ENCODE measurements at regions not wholly inside any gene's neighbourhood (a gene's known extent, or its start where the extent isn't known, plus 50 kb on each side); places are given as distances from the start of the nearest gene placed in this dataset.

DNA sequence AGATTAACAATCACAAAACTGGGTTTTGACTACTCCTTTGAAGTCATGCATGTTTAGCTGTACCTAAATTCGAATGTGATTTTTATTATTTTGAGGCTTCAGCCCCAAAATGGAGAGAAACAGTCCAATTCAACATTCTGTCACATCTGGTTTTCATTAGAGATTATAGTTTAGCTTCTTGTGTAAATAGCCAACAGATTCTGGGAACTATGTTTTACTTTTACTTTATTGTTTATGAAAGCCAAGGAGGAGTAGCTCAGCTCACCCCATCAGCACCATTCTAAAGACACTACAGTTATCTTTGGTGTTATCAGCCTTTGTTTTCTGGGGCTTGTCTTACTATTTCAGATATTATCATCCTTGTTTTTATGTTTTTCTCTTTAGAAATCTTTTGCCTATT, 465.0 kb upstream of the CWC22 start:
- no peaks in the 10 kb centered on the region for H3K4me1 Mint-ChIP-seq
- WGBS (ENCODE audit: extremely low coverage, insufficient read length, low lambda C conversion rate) = no CpG with 5 or more reads among the region's 1 CpG
- no peaks in the 10 kb centered on the region for H4K20me1 ChIP-seq (ENCODE audit: control insufficient read depth, insufficient read depth, insufficient read length)
- no peak overlapping the region for H2BK5ac ChIP-seq (ENCODE audit: insufficient read length, low read length)
- H3K9me3 Mint-ChIP-seq = no peaks in the 10 kb centered on the region; a peak in 2 of 5 replicates
- H3K27me3 Mint-ChIP-seq (ENCODE audit: low read depth) = no peaks in the 10 kb centered on the region
- no peak overlapping the region for H3K4me3 Mint-ChIP-seq
- H3K79me1 ChIP-seq (ENCODE audit: insufficient read depth, low read depth, low read length, poor library complexity, severe bottlenecking) = no peaks in the 10 kb centered on the region
- H3K9me3 ChIP-seq (ENCODE audit: control insufficient read depth, low read depth, low read length) = no peaks in the 10 kb centered on the region
- H3K27me3 ChIP-seq (ENCODE audit: insufficient read depth, low read length) = no peaks in the 10 kb centered on the region
- DNase-seq = no peak
- H3T11ph ChIP-seq (ENCODE audit: low read length) = no peak overlapping the region
- H3K18ac ChIP-seq (ENCODE audit: insufficient read length, low read depth, low read length) = no peak overlapping the region
- TF ChIP-seq, protein P1, sequence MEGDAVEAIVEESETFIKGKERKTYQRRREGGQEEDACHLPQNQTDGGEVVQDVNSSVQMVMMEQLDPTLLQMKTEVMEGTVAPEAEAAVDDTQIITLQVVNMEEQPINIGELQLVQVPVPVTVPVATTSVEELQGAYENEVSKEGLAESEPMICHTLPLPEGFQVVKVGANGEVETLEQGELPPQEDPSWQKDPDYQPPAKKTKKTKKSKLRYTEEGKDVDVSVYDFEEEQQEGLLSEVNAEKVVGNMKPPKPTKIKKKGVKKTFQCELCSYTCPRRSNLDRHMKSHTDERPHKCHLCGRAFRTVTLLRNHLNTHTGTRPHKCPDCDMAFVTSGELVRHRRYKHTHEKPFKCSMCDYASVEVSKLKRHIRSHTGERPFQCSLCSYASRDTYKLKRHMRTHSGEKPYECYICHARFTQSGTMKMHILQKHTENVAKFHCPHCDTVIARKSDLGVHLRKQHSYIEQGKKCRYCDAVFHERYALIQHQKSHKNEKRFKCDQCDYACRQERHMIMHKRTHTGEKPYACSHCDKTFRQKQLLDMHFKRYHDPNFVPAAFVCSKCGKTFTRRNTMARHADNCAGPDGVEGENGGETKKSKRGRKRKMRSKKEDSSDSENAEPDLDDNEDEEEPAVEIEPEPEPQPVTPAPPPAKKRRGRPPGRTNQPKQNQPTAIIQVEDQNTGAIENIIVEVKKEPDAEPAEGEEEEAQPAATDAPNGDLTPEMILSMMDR (conservative IDR thresholded peaks at IDR 0.05) = no peak
- no peak overlapping the region for H3K56ac ChIP-seq (ENCODE audit: insufficient read length, low read depth, low read length)
- no peak overlapping the region for H4K5ac ChIP-seq (ENCODE audit: insufficient read length, low read depth, low read length)
- H2AK5ac ChIP-seq (ENCODE audit: insufficient read length, low read length) = no peak overlapping the region
- no peak overlapping the region for H3K4me2 ChIP-seq (ENCODE audit: insufficient read depth, insufficient read length, low read length)
- no peak overlapping the region for H2AFZ ChIP-seq (ENCODE audit: low read length)
- H3K9ac ChIP-seq (ENCODE audit: extremely low read depth, insufficient read length, low read length) = no peak overlapping the region
- H2BK12ac ChIP-seq (ENCODE audit: insufficient read length, low read depth, low read length) = no peak overlapping the region
- H3K23ac ChIP-seq (ENCODE audit: insufficient read length, low read depth, low read length) = no peak overlapping the region
- no peak overlapping the region for H2BK20ac ChIP-seq (ENCODE audit: low read depth, low read length, poor library complexity, severe bottlenecking)
- no peak overlapping the region for H4K8ac ChIP-seq (replicated peaks; ENCODE audit: insufficient read length, low read depth, low read length)
- no peak overlapping the region for H3K27ac ChIP-seq (ENCODE audit: insufficient read length, low read depth, low read length)
- no peaks in the 10 kb centered on the region for H3K36me3 Mint-ChIP-seq (ENCODE audit: insufficient read depth in 1 of 3, low read depth in 3 of 3)
- H3K27ac Mint-ChIP-seq = no peak overlapping the region
- no peaks in the 10 kb centered on the region for H3K23me2 ChIP-seq (ENCODE audit: insufficient read length, low read depth, low read length, poor library complexity, severe bottlenecking)
- H4K91ac ChIP-seq (ENCODE audit: insufficient read length, low read depth, low read length) = no peak overlapping the region
- H2BK120ac ChIP-seq (ENCODE audit: low read depth, low read length, poor library complexity, severe bottlenecking) = no peak overlapping the region
- no peak overlapping the region for H2BK15ac ChIP-seq (ENCODE audit: low read depth, low read length)
- no peak overlapping the region for H3K4ac ChIP-seq (ENCODE audit: low read depth, low read length)
- no peak overlapping the region for H3K14ac ChIP-seq (ENCODE audit: insufficient read depth, low read length)
- no peaks in the 10 kb centered on the region for H3K79me2 ChIP-seq (ENCODE audit: insufficient read depth, low read length)
- H3K4me1 ChIP-seq (ENCODE audit: insufficient read depth, low read length) = no peaks in the 10 kb centered on the region

All from H9 (cell line).